ENCODE measurements at regions not wholly inside any gene's neighbourhood (a gene's known extent, or its start where the extent isn't known, plus 50 kb on each side); places are given as distances from the start of the nearest gene placed in this dataset.

- no peak overlapping the region for H3K4me3 ChIP-seq (ENCODE audit: low read depth, low read length)
- no peak for DNase-seq (ENCODE audit: low read depth, low spot score)
- in situ Hi-C loops (cut with HindIII; ENCODE audit: low sequenced_read_pairs): no loop called here
Observed at GRCh38 chr5:121378046-121378445, 473.6 kb upstream of the FTMT start.

DNA sequence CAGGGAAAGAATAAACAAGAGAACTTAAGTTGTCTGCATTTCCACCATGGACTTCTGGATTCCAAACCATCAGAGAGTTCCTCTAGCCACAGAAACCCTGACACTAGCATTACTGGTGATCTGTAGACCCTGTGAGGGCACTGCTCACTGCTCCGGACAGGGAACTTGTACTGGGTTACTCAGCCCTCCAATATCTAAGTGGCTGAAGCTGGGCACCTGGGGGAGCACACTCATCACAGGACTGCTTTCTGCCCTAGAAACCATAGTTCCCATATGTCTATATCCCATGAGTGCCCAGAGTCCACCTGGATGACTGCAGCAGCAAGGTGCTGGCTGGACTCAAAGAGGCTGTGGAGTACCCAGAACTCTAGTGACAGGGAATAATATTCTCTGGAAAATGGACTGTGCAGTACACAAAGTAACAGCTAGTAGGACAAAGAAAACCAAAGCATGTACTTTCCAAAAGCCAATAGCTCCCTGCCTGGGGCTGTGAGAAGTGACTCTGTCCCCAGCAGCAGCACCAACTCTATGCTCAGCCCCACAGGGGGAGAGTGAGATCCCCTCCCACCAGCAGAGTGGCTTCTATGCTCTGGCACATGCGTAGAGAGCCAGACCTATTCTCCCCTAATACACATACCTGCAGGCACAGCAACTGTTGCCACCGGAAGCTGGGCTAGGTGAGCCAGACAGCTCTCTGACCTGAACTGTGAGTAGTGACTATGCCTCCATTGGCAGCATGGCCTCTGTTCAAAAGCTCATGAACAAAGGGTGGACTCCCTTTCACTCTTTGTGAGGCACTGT is 472.9 kb upstream of the FTMT start:
- in situ Hi-C loops (cut with HindIII; ENCODE audit: low sequenced_read_pairs): no loop called here
- no peak for DNase-seq (ENCODE audit: low read depth, low spot score)
- no peak for TF ChIP-seq CTCF (IDR thresholded peaks at IDR 0.05; ENCODE audit: low read depth, low read length)
- no peak overlapping the region for H3K4me3 ChIP-seq (ENCODE audit: low read depth, low read length)

More at GRCh38 chr5:121378046-121378445, 473.6 kb upstream of the FTMT start:
- no peak for TF ChIP-seq CTCF (IDR thresholded peaks at IDR 0.05; ENCODE audit: low read depth, low read length)

GRCh38 chr5:121380066-121380465 is 471.6 kb upstream of the FTMT start:
- no peak overlapping the region for H3K4me3 ChIP-seq (ENCODE audit: low read depth, low read length)
- no peak for DNase-seq (ENCODE audit: low read depth, low spot score)
- TF ChIP-seq CTCF (IDR thresholded peaks at IDR 0.05; ENCODE audit: low read depth, low read length): no peak
- in situ Hi-C loops (cut with HindIII; ENCODE audit: low sequenced_read_pairs): no loop called here

GRCh38 chr5:121384359-121384758 is 467.3 kb upstream of the FTMT start:
- no peak for DNase-seq (ENCODE audit: low read depth, low spot score)

DNA sequence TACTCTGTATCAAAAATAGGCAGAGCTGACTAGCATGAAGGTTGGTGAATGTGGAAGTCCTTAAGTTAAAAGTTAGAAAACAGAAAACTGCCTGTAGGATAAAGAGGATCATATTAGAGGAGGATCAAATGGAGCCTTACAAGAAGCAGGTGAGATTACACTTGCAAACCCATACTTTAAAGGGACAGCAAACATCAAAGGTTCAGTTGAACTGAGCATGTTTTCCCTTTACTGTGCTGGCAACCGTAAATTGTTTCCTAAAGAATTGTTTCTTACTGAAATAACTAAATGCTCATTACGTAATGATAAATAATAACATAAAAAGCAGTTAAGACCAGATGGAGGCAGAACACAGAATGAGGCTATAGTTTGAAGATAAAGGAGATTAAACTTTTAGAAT is 465.3 kb upstream of the FTMT start:
- H3K4me3 ChIP-seq (ENCODE audit: low read depth, low read length): no peak overlapping the region
- no peak for DNase-seq (ENCODE audit: low read depth, low spot score)
- no peak for TF ChIP-seq CTCF (IDR thresholded peaks at IDR 0.05; ENCODE audit: low read depth, low read length)
- in situ Hi-C loops (cut with HindIII; ENCODE audit: low sequenced_read_pairs): no loop called here

More at GRCh38 chr5:121384359-121384758, 467.3 kb upstream of the FTMT start:
- in situ Hi-C loops (cut with HindIII; ENCODE audit: low sequenced_read_pairs): no loop called here
- H3K4me3 ChIP-seq (ENCODE audit: low read depth, low read length): no peak overlapping the region
- no peak for TF ChIP-seq CTCF (IDR thresholded peaks at IDR 0.05; ENCODE audit: low read depth, low read length)

GRCh38 chr5:121396716-121397115 is 455.0 kb upstream of the FTMT start:
- DNase-seq (ENCODE audit: low read depth, low spot score): peak; percentile 3
- H3K4me3 ChIP-seq (ENCODE audit: low read depth, low read length): no peak overlapping the region
- no peak for TF ChIP-seq CTCF (IDR thresholded peaks at IDR 0.05; ENCODE audit: low read depth, low read length)
- in situ Hi-C loops (cut with HindIII; ENCODE audit: low sequenced_read_pairs): no loop called here

All from astrocyte of the spinal cord (primary cell).